ENCODE measurements at regions not wholly inside any gene's neighbourhood (a gene's known extent, or its start where the extent isn't known, plus 50 kb on each side); places are given as distances from the start of the nearest gene placed in this dataset.

- no peak for TF ChIP-seq CTCF (IDR thresholded peaks at IDR 0.05)
- TF ChIP-seq YY1 (IDR thresholded peaks at IDR 0.05; ENCODE audit: low read depth), result no peak
- TF ChIP-seq REST (IDR thresholded peaks at IDR 0.05; ENCODE audit: low read depth, low read length), result no peak
- no peak for TF ChIP-seq EP300 (IDR thresholded peaks at IDR 0.05; ENCODE audit: borderline replicate concordance in 1 of 2, low read depth in 1 of 2, low read length in 1 of 2)
- no peak for TF ChIP-seq POLR2AphosphoS5 (IDR thresholded peaks at IDR 0.05; ENCODE audit: low read depth, low read length)
Observed at GRCh38 chr12:89195470-89195869, 156.8 kb downstream of the DUSP6 start.
